Daoy (cell line): ENCODE measurements at regions not wholly inside any gene's neighbourhood (a gene's known extent, or its start where the extent isn't known, plus 50 kb on each side); places are given as distances from the start of the nearest gene placed in this dataset.

ENCODE experiments used
- DNase-seq: peaks from one replicate; pipeline ENCODE4 v3.0.0-alpha.2; 2015; ENCODE audit warnings: low read depth

DNA sequence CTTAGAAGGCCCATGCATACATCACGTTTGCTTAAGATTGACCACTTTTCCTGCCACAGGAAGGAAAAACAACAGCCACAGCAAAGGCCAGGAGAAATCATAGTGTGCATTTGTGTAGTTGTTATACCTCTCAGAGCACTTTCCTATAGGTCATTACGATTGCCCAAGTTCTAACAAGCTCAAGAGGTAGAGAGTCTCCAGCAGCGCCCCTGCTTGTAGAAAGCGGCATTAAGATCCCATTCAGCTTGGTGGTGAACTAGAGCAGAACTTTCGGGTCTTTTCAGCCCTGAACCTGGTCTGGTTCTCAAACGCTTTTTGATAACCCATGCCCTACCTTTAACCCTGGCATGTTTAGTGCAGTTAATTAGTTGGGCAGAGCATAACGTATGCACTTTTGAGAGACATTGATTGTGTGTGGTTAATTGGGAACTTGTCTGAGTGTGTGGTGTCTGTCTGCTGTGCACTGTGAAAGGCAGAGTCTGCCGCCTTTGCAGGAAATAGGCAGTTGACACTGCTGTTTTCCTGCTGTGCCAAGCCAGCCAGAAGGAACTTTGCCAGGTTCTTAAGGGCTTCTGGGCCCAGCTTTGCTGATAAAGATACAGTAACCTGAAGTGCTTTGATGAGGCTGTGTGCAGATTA lies 109.9 kb upstream of the CLMP start:
- no peak for DNase-seq

- no peak for DNase-seq
Measured at GRCh38 chr11:123303924-123304323, 108.9 kb upstream of the CLMP start.

DNA sequence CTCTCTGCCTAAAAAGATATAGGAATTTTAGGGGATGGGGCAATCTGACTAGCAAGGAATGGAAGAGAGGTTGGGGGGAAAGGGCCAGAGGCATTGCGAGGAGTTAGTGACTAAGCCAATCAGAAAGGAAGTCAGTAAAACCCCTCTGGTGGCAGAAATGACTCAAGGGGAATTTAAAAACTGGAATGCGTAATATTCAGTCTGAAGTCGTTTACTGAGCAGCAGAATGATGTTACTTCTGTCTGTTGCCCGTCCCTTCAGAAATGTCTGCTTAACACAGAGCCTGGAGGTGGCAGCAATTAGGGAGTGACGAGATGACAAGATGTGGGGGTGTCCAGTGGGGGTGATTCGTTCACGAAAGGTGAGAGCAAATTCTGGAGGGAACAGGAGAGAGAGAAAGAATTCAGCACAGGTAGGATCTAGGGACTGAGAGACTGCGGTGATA lies 107.7 kb upstream of the CLMP start:
- DNase-seq = peak; percentile 68

GRCh38 chr11:123301696-123302400 lies 106.8 kb upstream of the CLMP start:
- DNase-seq = peak; percentile 71

GRCh38 chr11:123301013-123301591 lies 106.1 kb upstream of the CLMP start:
- DNase-seq = no peak

GRCh38 chr11:123299721-123300120 lies 104.7 kb upstream of the CLMP start:
- no peak for DNase-seq

DNA sequence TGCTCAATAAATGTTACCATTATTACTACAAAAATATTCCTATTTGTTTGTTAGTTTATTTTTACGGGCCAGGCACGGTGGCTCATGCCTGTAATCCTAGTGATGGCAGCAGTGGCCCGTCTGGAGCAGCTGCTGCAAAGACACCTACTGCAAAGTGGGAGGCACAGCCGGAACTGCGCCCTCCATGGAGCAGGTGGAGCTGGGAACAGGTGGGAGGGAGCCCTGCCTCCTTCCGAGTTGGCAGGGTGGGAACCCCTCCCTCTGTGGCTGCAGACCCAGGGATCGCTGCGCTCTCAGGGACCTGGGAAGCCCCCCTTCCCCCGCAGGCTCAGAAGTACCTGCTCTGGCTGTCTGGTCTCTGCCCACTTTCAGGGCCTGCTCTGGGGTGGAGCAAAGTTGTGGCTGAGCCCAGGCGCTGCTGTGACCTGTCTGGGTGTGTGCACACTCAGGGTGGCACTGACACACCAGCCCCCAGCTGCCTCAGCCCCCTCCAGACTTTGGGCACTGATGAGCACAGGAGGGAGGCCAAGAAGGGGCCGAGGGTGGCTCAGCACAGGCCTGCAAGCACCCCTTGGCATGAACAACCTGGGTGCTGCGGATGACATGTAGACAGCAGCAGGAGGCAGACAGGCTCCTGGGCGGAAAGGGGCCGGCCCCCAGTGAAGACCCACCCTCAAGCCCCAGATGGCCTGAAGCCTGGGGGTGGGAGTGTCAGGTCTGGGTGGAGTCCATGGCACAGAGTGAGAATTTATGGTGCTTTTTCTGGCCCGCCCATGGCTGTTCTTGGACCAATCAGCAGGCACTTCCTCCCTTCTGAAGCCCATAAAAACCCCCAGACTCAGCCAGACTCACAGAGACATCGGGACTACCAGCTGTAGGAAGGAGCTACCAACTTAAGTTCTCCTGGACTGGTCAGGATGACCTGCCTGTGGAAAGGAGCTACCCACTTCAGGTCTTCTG lies 103.7 kb upstream of the CLMP start:
- DNase-seq = no peak

DNA sequence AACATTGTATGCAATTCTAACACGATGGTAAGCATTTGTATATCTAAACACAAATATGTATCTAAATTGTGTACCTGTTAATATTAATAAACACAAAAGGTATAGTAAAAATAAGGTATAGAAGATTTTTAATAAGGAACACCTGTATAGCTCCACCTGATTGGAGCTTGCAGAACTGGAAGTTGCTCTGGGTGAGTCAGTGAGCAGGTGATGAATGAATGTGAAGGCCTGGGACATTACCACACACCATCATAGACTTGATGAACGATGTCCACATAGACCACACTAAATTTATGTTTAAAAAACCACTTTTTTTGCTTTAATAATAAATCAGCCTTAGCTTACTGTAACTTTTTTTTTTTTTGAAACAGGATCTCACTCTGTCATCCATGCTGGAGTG lies 97.6 kb upstream of the CLMP start:
- no peak for DNase-seq

DNA sequence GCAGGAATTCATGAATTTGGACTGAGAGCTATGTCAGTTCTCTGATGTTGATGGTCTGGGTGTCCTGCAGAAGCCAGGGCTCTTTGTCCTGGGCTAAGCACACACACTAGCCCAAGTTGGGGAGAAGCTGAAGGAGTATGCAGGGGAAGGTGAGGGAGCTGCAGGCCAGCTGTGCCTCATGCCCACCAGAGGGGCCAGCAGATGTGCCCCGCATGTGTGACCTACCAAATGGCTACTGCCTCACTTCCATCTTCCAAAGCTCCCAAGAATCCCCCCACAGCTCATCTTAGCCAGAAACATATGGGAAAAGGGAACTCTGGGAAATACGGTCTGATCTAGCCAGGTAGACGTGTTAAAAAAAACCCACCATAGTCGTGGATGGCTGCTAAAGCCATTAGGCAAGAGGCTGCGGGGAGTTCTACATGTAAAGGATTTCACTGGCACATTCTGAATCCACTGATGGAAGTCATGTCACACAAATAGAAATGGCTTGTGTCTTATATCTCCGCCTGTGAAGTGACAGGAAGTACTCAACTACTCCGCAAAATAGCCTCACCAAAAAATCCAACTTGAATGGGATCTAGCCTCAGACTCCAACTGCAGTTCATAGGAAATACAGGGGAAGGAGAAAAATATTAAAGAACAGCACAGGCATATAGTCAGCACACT lies 96.3 kb upstream of the CLMP start:
- DNase-seq = no peak

- no peak for DNase-seq
Measured at GRCh38 chr11:123286761-123287160, 91.7 kb upstream of the CLMP start.

DNA sequence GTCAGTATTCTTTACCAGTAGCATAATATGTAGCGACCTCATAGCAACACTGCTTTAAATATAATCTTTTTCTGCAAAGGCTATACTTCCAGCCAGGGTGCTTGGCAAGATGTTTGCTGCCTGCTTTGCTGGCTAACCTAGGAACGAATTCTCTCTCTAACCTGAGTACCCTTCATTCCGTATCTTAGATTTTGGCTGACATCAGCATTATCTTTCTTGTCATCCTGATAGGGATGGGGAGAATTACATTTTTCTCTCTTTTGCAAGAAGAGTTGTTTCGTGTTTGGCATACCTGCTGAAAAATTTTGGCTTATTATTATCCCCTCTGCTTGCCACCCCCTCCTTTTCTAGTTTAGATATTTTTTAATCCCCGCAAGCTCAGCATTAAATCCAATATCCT lies 91.2 kb upstream of the CLMP start:
- DNase-seq = no peak

GRCh38 chr11:123284454-123284853 lies 89.4 kb upstream of the CLMP start:
- DNase-seq = no peak

DNA sequence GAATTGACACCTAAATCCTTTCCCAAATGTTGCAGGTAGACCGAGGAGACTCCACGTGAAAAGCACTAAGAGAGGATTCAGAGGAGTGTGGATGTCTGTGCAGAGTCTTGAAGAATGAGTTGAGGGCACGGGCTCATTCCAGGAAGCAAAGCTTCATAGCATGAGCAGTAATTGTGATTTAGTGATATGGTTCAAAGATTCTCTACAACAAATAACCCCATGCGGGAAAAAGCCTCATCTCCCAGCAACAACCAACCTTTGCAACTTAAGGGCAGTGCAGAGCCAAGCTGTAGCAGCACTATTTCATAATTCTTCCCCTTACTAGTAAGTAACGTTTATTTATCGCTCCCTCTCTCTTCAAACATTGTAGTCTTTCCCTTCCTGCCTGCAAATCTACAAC lies 87.5 kb upstream of the CLMP start:
- DNase-seq = no peak

GRCh38 chr11:123273616-123274015 lies 78.6 kb upstream of the CLMP start:
- no peak for DNase-seq

GRCh38 chr11:123272565-123272964 lies 77.5 kb upstream of the CLMP start:
- DNase-seq = no peak

GRCh38 chr11:123268156-123268555 lies 73.1 kb upstream of the CLMP start:
- no peak for DNase-seq

- DNase-seq = no peak
Measured at GRCh38 chr11:123265951-123266350, 70.9 kb upstream of the CLMP start.

DNA sequence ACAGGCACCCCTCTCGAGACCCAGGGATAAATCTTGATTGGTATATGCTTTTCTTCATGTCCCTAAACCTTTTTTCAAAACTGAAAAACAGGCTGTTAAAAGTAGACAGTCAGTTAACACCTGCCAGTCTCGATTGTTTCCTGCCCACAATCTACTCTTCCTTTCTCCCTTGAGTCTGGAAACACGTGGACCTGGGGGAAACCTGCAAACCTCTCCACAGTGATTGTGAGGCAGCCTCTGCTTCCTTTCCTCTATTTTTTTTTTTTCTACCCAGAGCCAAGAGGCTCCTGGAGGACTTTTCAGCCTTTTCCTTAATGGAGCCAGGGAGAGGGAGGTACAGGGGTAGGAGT lies 69.4 kb upstream of the CLMP start:
- DNase-seq = no peak

GRCh38 chr11:123261345-123262106 lies 66.5 kb upstream of the CLMP start:
- peak; percentile 83 for DNase-seq

GRCh38 chr11:123260511-123261211 lies 65.6 kb upstream of the CLMP start:
- no peak for DNase-seq
